ENCODE measurements at regions not wholly inside any gene's neighbourhood (a gene's known extent, or its start where the extent isn't known, plus 50 kb on each side); places are given as distances from the start of the nearest gene placed in this dataset.

DNA sequence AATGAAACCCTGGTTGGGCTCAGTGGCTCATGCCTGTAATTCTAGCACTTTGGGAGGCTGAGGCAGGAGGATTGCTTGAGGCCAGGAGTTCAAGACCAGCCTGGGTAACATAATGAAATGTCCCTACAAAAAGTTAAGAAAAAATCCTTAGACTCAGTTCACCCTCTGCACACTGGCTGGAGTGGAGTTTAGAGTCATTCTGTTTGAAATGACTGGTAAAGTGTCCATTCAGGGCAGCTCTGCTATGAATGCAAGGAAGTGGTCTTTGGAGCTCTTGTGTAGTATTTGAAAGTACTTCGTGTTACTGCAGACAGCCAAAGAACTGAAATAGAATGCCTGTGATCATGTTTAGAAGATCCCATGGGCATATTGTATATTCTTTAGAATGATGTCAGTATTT lies 466.5 kb downstream of the PCNX1 start:
- no peak overlapping the region for H3K27ac ChIP-seq (ENCODE audit: insufficient read length, low read depth, low read length)
- peaks cover 6 to 7% of the 10 kb centered on the region in 2 experiments; a peak in 2 of 4 replicates for H3K4me1 Mint-ChIP-seq

More for the DNA sequence above, 466.5 kb downstream of the PCNX1 start:
- Histone ChIP-seq H4K91ac (ENCODE audit: insufficient read length, low read depth, low read length) (no peak overlapping the region), H2AK5ac (ENCODE audit: insufficient read length, low read length) (no peak overlapping the region), H3K4ac (ENCODE audit: low read depth, low read length) (no peak overlapping the region), H3K23ac (ENCODE audit: insufficient read length, low read depth, low read length) (no peak overlapping the region), H4K20me1 (ENCODE audit: control insufficient read depth, insufficient read depth, insufficient read length) (no peaks in the 10 kb centered on the region), H3K23me2 (ENCODE audit: insufficient read length, low read depth, low read length, poor library complexity, severe bottlenecking) (no peaks in the 10 kb centered on the region), H3T11ph (ENCODE audit: low read length) (no peak overlapping the region), H3K9me3 (ENCODE audit: control insufficient read depth, low read depth, low read length) (no peaks in the 10 kb centered on the region), H3K9ac (ENCODE audit: extremely low read depth, insufficient read length, low read length) (no peak overlapping the region), H3K14ac (ENCODE audit: insufficient read depth, low read length) (no peak overlapping the region), H2BK20ac (ENCODE audit: low read depth, low read length, poor library complexity, severe bottlenecking) (no peak overlapping the region), H4K5ac (ENCODE audit: insufficient read length, low read depth, low read length) (no peak overlapping the region), H2BK5ac (ENCODE audit: insufficient read length, low read length) (no peak overlapping the region), H3K4me2 (ENCODE audit: insufficient read depth, insufficient read length, low read length) (no peak overlapping the region), H3K27me3 (ENCODE audit: insufficient read depth, low read length) (no peaks in the 10 kb centered on the region), H3K79me1 (ENCODE audit: insufficient read depth, low read depth, low read length, poor library complexity, severe bottlenecking) (peaks cover 6% of the 10 kb centered on the region), H3K18ac (ENCODE audit: insufficient read length, low read depth, low read length) (no peak overlapping the region), H2AFZ (ENCODE audit: low read length) (no peak overlapping the region), H4K8ac (replicated peaks; ENCODE audit: insufficient read length, low read depth, low read length) (no peak overlapping the region), H2BK12ac (ENCODE audit: insufficient read length, low read depth, low read length) (no peak overlapping the region), H3K79me2 (ENCODE audit: insufficient read depth, low read length) (peaks cover 8% of the 10 kb centered on the region; the same call in 1 of the 2 replicates), H3K56ac (ENCODE audit: insufficient read length, low read depth, low read length) (no peak overlapping the region), H2BK15ac (ENCODE audit: low read depth, low read length) (no peak overlapping the region), H3K4me1 (ENCODE audit: insufficient read depth, low read length) (0 out of 2 replicates have a peak, but pooled peaks cover 2% of the 10 kb centered on the region), H2BK120ac (ENCODE audit: low read depth, low read length, poor library complexity, severe bottlenecking) (no peak overlapping the region)
- DNase-seq = no peak
- H3K9me3 Mint-ChIP-seq = peaks cover 27 to 31% of the 10 kb centered on the region in 2 experiments
- H3K27ac Mint-ChIP-seq = no peak overlapping the region
- H3K27me3 Mint-ChIP-seq (ENCODE audit: low read depth) = no peaks in the 10 kb centered on the region
- WGBS (ENCODE audit: extremely low coverage, insufficient read length, low lambda C conversion rate) = no CpG with 5 or more reads among the region's 1 CpG
- TF ChIP-seq, protein P1, sequence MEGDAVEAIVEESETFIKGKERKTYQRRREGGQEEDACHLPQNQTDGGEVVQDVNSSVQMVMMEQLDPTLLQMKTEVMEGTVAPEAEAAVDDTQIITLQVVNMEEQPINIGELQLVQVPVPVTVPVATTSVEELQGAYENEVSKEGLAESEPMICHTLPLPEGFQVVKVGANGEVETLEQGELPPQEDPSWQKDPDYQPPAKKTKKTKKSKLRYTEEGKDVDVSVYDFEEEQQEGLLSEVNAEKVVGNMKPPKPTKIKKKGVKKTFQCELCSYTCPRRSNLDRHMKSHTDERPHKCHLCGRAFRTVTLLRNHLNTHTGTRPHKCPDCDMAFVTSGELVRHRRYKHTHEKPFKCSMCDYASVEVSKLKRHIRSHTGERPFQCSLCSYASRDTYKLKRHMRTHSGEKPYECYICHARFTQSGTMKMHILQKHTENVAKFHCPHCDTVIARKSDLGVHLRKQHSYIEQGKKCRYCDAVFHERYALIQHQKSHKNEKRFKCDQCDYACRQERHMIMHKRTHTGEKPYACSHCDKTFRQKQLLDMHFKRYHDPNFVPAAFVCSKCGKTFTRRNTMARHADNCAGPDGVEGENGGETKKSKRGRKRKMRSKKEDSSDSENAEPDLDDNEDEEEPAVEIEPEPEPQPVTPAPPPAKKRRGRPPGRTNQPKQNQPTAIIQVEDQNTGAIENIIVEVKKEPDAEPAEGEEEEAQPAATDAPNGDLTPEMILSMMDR (conservative IDR thresholded peaks at IDR 0.05) = no peak
- H3K36me3 Mint-ChIP-seq (ENCODE audit: insufficient read depth in 1 of 3, low read depth in 3 of 3) = peaks cover 22 to 34% (median 23%) of the 10 kb centered on the region in 3 experiments
- H3K4me3 Mint-ChIP-seq = no peak overlapping the region
